ENCODE measurements at regions not wholly inside any gene's neighbourhood (a gene's known extent, or its start where the extent isn't known, plus 50 kb on each side); places are given as distances from the start of the nearest gene placed in this dataset.

GRCh38 chr3:89628856-89629670 is 521.6 kb downstream of the EPHA3 start:
- H3K36me3 ChIP-seq (ENCODE audit: insufficient read depth, low read length): no peaks in the 10 kb centered on the region
- no peaks in the 10 kb centered on the region for H3K9me3 ChIP-seq (ENCODE audit: insufficient read depth, low read depth, low read length)
- no peaks in the 10 kb centered on the region for H3K27me3 ChIP-seq (ENCODE audit: insufficient read depth, low read length)
- 94% methylated on average over 5 of the region's 5 CpGs for WGBS
- H3K4me3 ChIP-seq (ENCODE audit: low read length): no peak overlapping the region
- no peak overlapping the region for H3K27ac ChIP-seq (ENCODE audit: low read depth, low read length)
- no peak overlapping the region for H3K9ac ChIP-seq (ENCODE audit: low read depth, low read length)
- H3K4me1 ChIP-seq (ENCODE audit: insufficient read depth, low read length): no peaks in the 10 kb centered on the region

DNA sequence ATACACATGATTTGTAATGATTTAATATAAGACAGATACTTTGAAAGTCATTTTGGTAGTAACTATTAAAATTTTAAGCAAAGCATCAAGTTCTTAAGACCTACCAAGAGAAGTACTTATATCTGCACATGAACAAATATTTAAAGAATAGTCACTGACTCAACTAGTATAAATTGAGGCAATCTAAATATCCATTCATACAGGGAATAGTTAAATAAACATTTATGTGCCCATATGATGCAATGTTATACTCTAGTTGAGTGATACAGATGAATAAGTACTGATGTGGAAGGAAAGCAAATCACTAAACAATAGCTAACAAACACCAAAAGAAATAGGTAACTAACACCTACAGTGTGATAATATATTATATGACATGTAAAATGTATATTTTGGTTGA is 527.7 kb downstream of the EPHA3 start:
- H3K36me3 ChIP-seq (ENCODE audit: insufficient read depth, low read length): no peaks in the 10 kb centered on the region
- H3K4me1 ChIP-seq (ENCODE audit: insufficient read depth, low read length): no peaks in the 10 kb centered on the region
- H3K4me3 ChIP-seq (ENCODE audit: low read length): no peak overlapping the region
- no peak overlapping the region for H3K27ac ChIP-seq (ENCODE audit: low read depth, low read length)
- no peaks in the 10 kb centered on the region for H3K27me3 ChIP-seq (ENCODE audit: insufficient read depth, low read length)
- no peaks in the 10 kb centered on the region for H3K9me3 ChIP-seq (ENCODE audit: insufficient read depth, low read depth, low read length)
- H3K9ac ChIP-seq (ENCODE audit: low read depth, low read length): no peak overlapping the region

DNA sequence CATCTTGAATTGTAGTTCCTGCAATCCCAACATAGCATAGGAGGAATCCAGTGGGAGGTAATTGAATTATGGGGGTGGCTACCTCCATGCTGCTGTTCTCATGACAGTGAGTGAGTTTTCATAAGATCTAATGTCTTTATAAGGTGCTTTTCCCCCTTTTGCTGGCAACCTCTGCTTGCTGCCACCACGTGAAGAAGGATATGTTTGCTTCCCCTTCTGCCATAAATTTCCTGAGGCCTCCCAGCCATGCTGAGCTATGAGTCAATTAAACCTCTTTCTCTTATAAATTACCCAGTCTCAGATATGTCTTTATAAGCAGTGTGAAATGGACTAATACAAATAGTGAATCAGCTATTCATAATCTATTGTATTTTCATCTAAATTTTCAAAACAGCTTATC is 537.3 kb downstream of the EPHA3 start:
- Histone ChIP-seq H3K27ac (ENCODE audit: low read depth, low read length) (no peak overlapping the region), H3K4me1 (ENCODE audit: insufficient read depth, low read length) (no peaks in the 10 kb centered on the region), H3K9ac (ENCODE audit: low read depth, low read length) (no peak overlapping the region), H3K27me3 (ENCODE audit: insufficient read depth, low read length) (no peaks in the 10 kb centered on the region), H3K4me3 (ENCODE audit: low read length) (no peak overlapping the region), H3K36me3 (ENCODE audit: insufficient read depth, low read length) (no peaks in the 10 kb centered on the region), H3K9me3 (ENCODE audit: insufficient read depth, low read depth, low read length) (peaks cover 2% of the 10 kb centered on the region; the same call in 1 of the 2 replicates)
- 0% methylated on average over 1 of the region's 1 CpG for WGBS

DNA sequence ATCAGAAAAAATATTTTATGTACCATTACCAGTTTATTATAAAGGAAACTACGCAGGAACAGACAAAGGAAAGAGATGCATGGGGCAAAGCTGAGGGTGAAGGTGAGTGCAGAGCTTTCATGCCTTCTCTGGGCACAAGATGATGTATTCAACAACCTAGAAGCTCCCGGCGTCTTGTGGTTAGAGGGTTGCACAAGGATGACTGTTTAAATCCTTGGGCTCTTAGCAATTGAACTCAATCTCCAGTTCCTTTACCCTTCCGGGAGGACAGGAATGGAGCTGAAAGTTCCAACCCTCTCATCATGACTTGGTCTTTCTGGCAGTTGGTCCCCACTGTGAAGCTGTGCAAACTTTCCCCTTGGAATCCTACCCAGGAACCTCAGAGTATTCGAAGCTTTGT is 542.0 kb downstream of the EPHA3 start:
- Histone ChIP-seq H3K36me3 (ENCODE audit: insufficient read depth, low read length) (no peaks in the 10 kb centered on the region), H3K4me3 (ENCODE audit: low read length) (no peak overlapping the region), H3K9me3 (ENCODE audit: insufficient read depth, low read depth, low read length) (no peaks in the 10 kb centered on the region), H3K9ac (ENCODE audit: low read depth, low read length) (no peak overlapping the region), H3K27me3 (ENCODE audit: insufficient read depth, low read length) (no peaks in the 10 kb centered on the region), H3K27ac (ENCODE audit: low read depth, low read length) (no peak overlapping the region), H3K4me1 (ENCODE audit: insufficient read depth, low read length) (no peaks in the 10 kb centered on the region)
- WGBS: 94% methylated on average over 4 of the region's 5 CpGs

DNA sequence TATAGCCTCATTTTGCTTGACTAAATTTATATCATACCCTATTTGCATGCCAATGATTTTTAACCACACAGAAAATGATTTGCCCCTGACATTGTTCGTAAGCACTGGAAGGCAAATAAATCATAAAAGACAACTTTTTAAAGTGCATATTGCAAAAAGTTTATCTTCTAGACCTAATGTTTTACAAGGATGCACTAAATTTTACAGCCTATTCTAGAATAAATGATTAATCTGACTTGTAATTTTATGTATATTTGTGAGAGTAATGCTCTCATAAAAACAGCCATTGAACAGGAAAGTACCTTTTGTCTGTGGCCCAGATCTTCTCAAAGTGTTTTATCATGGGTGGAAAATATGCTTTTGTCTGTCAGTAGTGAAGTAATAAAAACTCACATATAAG is 546.6 kb downstream of the EPHA3 start:
- 100% methylated on average over 1 of the region's 1 CpG for WGBS
- no peak overlapping the region for H3K9ac ChIP-seq (ENCODE audit: low read depth, low read length)
- no peaks in the 10 kb centered on the region for H3K4me1 ChIP-seq (ENCODE audit: insufficient read depth, low read length)
- H3K27ac ChIP-seq (ENCODE audit: low read depth, low read length): no peak overlapping the region
- H3K9me3 ChIP-seq (ENCODE audit: insufficient read depth, low read depth, low read length): 0 out of 2 replicates have a peak, but pooled peaks cover 6% of the 10 kb centered on the region
- H3K27me3 ChIP-seq (ENCODE audit: insufficient read depth, low read length): no peaks in the 10 kb centered on the region
- H3K36me3 ChIP-seq (ENCODE audit: insufficient read depth, low read length): no peaks in the 10 kb centered on the region
- no peak overlapping the region for H3K4me3 ChIP-seq (ENCODE audit: low read length)

- no peaks in the 10 kb centered on the region for H3K36me3 ChIP-seq (ENCODE audit: insufficient read depth, low read length)
- no peaks in the 10 kb centered on the region for H3K27me3 ChIP-seq (ENCODE audit: insufficient read depth, low read length)
- 86% methylated on average over 1 of the region's 1 CpG for WGBS
- H3K4me3 ChIP-seq (ENCODE audit: low read length): no peak overlapping the region
- H3K4me1 ChIP-seq (ENCODE audit: insufficient read depth, low read length): no peaks in the 10 kb centered on the region
- H3K9ac ChIP-seq (ENCODE audit: low read depth, low read length): no peak overlapping the region
- H3K27ac ChIP-seq (ENCODE audit: low read depth, low read length): no peak overlapping the region
- H3K9me3 ChIP-seq (ENCODE audit: insufficient read depth, low read depth, low read length): 0 out of 2 replicates have a peak, but pooled peaks cover 6% of the 10 kb centered on the region
These were observed 549.0 kb downstream of the EPHA3 start for GRCh38 chr3:89656388-89656787.

DNA sequence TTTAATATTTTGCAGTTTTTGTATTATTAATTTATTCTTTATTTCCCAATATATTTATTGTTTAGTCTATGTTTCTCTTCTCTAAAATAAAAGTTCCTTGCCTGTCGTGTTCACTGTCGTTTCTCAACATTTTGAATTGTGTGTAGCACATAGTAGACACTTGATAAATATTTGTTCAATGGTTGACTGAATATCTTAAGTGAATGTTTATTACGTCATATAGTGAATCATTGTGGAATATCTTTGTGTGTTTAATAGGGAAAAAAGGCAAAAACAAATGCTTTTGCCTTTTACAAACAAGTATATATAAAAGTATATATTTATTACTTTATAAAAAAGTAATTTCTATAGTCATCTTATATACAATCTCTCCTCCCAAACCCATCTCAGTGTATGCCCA is 572.3 kb downstream of the EPHA3 start:
- 96% methylated on average over 3 of the region's 3 CpGs for WGBS
- H3K27ac ChIP-seq (ENCODE audit: low read depth, low read length): no peak overlapping the region
- no peaks in the 10 kb centered on the region for H3K27me3 ChIP-seq (ENCODE audit: insufficient read depth, low read length)
- H3K4me1 ChIP-seq (ENCODE audit: insufficient read depth, low read length): no peaks in the 10 kb centered on the region
- H3K9ac ChIP-seq (ENCODE audit: low read depth, low read length): no peak overlapping the region
- H3K4me3 ChIP-seq (ENCODE audit: low read length): no peak overlapping the region
- H3K36me3 ChIP-seq (ENCODE audit: insufficient read depth, low read length): no peaks in the 10 kb centered on the region
- H3K9me3 ChIP-seq (ENCODE audit: insufficient read depth, low read depth, low read length): no peaks in the 10 kb centered on the region

- Histone ChIP-seq H3K4me1 (ENCODE audit: insufficient read depth, low read length) (no peaks in the 10 kb centered on the region), H3K27ac (ENCODE audit: low read depth, low read length) (no peak overlapping the region), H3K27me3 (ENCODE audit: insufficient read depth, low read length) (no peaks in the 10 kb centered on the region), H3K9ac (ENCODE audit: low read depth, low read length) (no peak overlapping the region), H3K4me3 (ENCODE audit: low read length) (no peak overlapping the region), H3K9me3 (ENCODE audit: insufficient read depth, low read depth, low read length) (no peaks in the 10 kb centered on the region), H3K36me3 (ENCODE audit: insufficient read depth, low read length) (no peaks in the 10 kb centered on the region)
- 90% methylated on average over 1 of the region's 2 CpGs for WGBS
These were observed 575.1 kb downstream of the EPHA3 start for GRCh38 chr3:89682556-89682955.

DNA sequence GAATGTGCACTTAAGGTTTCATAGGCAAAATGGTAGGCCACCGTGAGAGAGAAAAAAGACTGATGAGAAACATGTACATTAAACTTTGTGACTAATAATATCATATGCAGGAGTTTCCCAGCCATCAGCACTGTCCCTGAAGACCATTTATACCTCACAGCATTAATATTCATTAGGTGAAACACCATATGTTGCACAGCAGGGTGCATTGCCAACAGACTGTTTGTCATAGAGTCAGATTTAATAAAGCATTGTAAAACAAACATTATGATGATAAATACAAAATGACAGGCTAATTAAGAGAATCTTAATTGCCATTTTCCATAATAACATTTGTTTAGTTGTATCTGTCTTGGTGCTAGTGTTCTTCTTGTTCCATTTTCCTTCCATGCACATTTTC is 578.3 kb downstream of the EPHA3 start:
- H3K4me3 ChIP-seq (ENCODE audit: low read length): no peak overlapping the region
- H3K27ac ChIP-seq (ENCODE audit: low read depth, low read length): no peak overlapping the region
- no peaks in the 10 kb centered on the region for H3K27me3 ChIP-seq (ENCODE audit: insufficient read depth, low read length)
- H3K9ac ChIP-seq (ENCODE audit: low read depth, low read length): no peak overlapping the region
- no peaks in the 10 kb centered on the region for H3K36me3 ChIP-seq (ENCODE audit: insufficient read depth, low read length)
- WGBS: 100% methylated on average over 1 of the region's 1 CpG
- H3K9me3 ChIP-seq (ENCODE audit: insufficient read depth, low read depth, low read length): no peaks in the 10 kb centered on the region
- no peaks in the 10 kb centered on the region for H3K4me1 ChIP-seq (ENCODE audit: insufficient read depth, low read length)

DNA sequence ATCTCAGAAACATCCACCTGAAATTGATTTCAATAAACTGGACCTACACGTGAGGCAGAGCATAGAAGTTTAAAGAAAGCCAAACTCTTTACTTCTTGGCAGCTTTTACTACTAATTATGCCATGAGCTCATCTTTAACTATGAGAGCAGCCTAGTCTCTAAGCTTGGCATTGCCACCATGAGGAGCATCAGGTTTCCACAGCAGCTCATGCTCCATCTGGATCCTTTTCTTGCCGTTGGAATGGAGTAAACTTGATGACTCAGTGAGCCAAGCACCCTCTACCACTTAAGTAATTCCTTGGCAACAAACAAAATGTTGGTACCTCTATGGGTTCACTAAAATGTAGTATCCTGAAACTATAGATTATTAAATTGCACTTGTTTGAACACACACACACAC is 583.2 kb downstream of the EPHA3 start:
- no peaks in the 10 kb centered on the region for H3K36me3 ChIP-seq (ENCODE audit: insufficient read depth, low read length)
- H3K9me3 ChIP-seq (ENCODE audit: insufficient read depth, low read depth, low read length): no peaks in the 10 kb centered on the region
- 88% methylated on average over 2 of the region's 2 CpGs for WGBS

GRCh38 chr3:89692601-89693000 is 585.2 kb downstream of the EPHA3 start:
- Histone ChIP-seq H3K27me3 (ENCODE audit: insufficient read depth, low read length) (no peaks in the 10 kb centered on the region), H3K4me1 (ENCODE audit: insufficient read depth, low read length) (no peaks in the 10 kb centered on the region), H3K4me3 (ENCODE audit: low read length) (no peak overlapping the region), H3K9me3 (ENCODE audit: insufficient read depth, low read depth, low read length) (no peaks in the 10 kb centered on the region), H3K9ac (ENCODE audit: low read depth, low read length) (no peak overlapping the region), H3K27ac (ENCODE audit: low read depth, low read length) (no peak overlapping the region), H3K36me3 (ENCODE audit: insufficient read depth, low read length) (no peaks in the 10 kb centered on the region)
- WGBS: 89% methylated on average over 1 of the region's 1 CpG

More for the DNA sequence above, 583.2 kb downstream of the EPHA3 start:
- Histone ChIP-seq H3K27ac (ENCODE audit: low read depth, low read length) (no peak overlapping the region), H3K27me3 (ENCODE audit: insufficient read depth, low read length) (no peaks in the 10 kb centered on the region), H3K4me3 (ENCODE audit: low read length) (no peak overlapping the region), H3K4me1 (ENCODE audit: insufficient read depth, low read length) (no peaks in the 10 kb centered on the region), H3K9ac (ENCODE audit: low read depth, low read length) (no peak overlapping the region)

Measured in HUES64 (cell line).